GM19463 (cell line): ENCODE measurements at regions not wholly inside any gene's neighbourhood (a gene's known extent, or its start where the extent isn't known, plus 50 kb on each side); places are given as distances from the start of the nearest gene placed in this dataset.
"Not testable (repeated sequence)": the region's sequence is repeated elsewhere in the genome, so short reads cannot be mapped to it uniquely, and the experiment has no call there.

Experiments
- ATAC-seq: cut with Tn5 transposase; IDR thresholded peaks from one replicate; pipeline ENCODE4 v1.9.1; 2021; ENCODE audit warnings: mild to moderate bottlenecking, moderate library complexity; ENCODE audit not compliant: unreplicated experiment

- no peak for ATAC-seq
Measured at GRCh38 chr2:125979886-125980285, 676.1 kb upstream of the GYPC start.

- ATAC-seq: no peak
Measured at GRCh38 chr2:125983364-125983763, 672.6 kb upstream of the GYPC start.

GRCh38 chr2:126029316-126029715, 626.6 kb upstream of the GYPC start:
- ATAC-seq: no peak

GRCh38 chr2:126038861-126039260, 617.1 kb upstream of the GYPC start:
- no peak for ATAC-seq

- ATAC-seq: no peak
Measured at GRCh38 chr2:126041391-126042047, 614.4 kb upstream of the GYPC start.

- no peak for ATAC-seq
Measured at GRCh38 chr2:126042089-126042488, 613.9 kb upstream of the GYPC start.

GRCh38 chr2:126048719-126049118, 607.2 kb upstream of the GYPC start:
- no peak for ATAC-seq

- ATAC-seq: no peak
Measured at GRCh38 chr2:126049461-126049860, 606.5 kb upstream of the GYPC start.

GRCh38 chr2:126050991-126051736, 604.8 kb upstream of the GYPC start:
- ATAC-seq: no peak

GRCh38 chr2:126051737-126052240, 604.2 kb upstream of the GYPC start:
- ATAC-seq: not testable (repeated sequence)

GRCh38 chr2:126059379-126059778, 596.6 kb upstream of the GYPC start:
- ATAC-seq: no peak

- ATAC-seq: no peak
Measured at GRCh38 chr2:126085011-126085795, 570.8 kb upstream of the GYPC start.

- ATAC-seq: no peak
Measured at GRCh38 chr2:126100962-126101361, 555.0 kb upstream of the GYPC start.

GRCh38 chr2:126106006-126106405, 550.0 kb upstream of the GYPC start:
- no peak for ATAC-seq

- no peak for ATAC-seq
Measured at GRCh38 chr2:126107883-126108282, 548.1 kb upstream of the GYPC start.

GRCh38 chr2:126115975-126116374, 540.0 kb upstream of the GYPC start:
- ATAC-seq: no peak

GRCh38 chr2:126117886-126118285, 538.1 kb upstream of the GYPC start:
- no peak for ATAC-seq

GRCh38 chr2:126145752-126146151, 510.2 kb upstream of the GYPC start:
- no peak for ATAC-seq

- no peak for ATAC-seq
Measured at GRCh38 chr2:126154256-126154785, 501.6 kb upstream of the GYPC start.

- not testable (repeated sequence) for ATAC-seq
Measured at GRCh38 chr2:126160950-126161349, 495.0 kb upstream of the GYPC start.

- no peak for ATAC-seq
Measured at GRCh38 chr2:126172631-126173184, 483.2 kb upstream of the GYPC start.
